ENCODE measurements at regions not wholly inside any gene's neighbourhood (a gene's known extent, or its start where the extent isn't known, plus 50 kb on each side); places are given as distances from the start of the nearest gene placed in this dataset.
A peak's percentile ranks its signal among the peaks of the same experiment; 100 is the strongest.

DNA sequence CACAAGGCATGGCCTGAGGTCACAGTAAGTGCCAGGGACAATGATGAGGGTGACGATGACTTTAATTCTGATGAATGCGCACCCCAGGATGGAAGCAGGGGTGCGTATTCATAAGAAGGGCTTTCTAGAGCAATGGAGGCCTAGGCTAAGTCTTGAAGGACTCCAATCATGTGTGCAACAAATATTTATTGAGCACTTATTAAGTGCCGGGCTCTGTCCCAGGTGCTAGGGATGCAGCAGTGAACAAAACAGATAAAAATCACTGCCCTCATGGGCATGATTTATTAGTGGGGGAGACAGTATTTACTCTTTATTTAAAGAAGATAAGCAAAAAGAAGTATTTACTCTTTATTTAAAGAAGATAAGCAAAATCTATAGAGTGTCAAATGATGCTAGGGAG, 198.2 kb upstream of the KCNG1 start:
- Histone ChIP-seq H3K79me2 (ENCODE audit: control insufficient read depth, insufficient read depth, low read length) (no peaks in the 10 kb centered on the region), H3K4me3 (replicated peaks in 1 of 4; ENCODE audit: control extremely low read depth in 1 of 4, insufficient read depth in 1 of 4, low read depth in 3 of 4, low read length in 4 of 4) (peak overlapping the region in 1 of 4 experiments; percentile 39), H2AFZ (ENCODE audit: low read length) (no peak overlapping the region), H3K27ac (ENCODE audit: insufficient read depth, low read length) (no peak overlapping the region), H3K4me2 (ENCODE audit: extremely low read depth, insufficient read depth, low read length) (no peak overlapping the region), H3K27me3 (ENCODE audit: control insufficient read depth, insufficient read depth, low read length) (peaks cover 14% of the 10 kb centered on the region), H3K9me3 (ENCODE audit: control insufficient read depth, insufficient read depth, low read depth, low read length) (no peaks in the 10 kb centered on the region), H4K20me1 (ENCODE audit: control insufficient read depth, extremely low read depth, insufficient read depth, low read length) (no peaks in the 10 kb centered on the region), H3K9ac (ENCODE audit: insufficient read depth, low read length) (no peak overlapping the region), H3K4me1 (ENCODE audit: control insufficient read depth, extremely low read depth, insufficient read depth, low read length) (no peaks in the 10 kb centered on the region), H3K36me3 (ENCODE audit: control insufficient read depth, insufficient read depth, low read length) (no peaks in the 10 kb centered on the region)
- DNase-seq (ENCODE audit: low read depth in 2 of 2), result no peak
- TF ChIP-seq, protein P1, sequence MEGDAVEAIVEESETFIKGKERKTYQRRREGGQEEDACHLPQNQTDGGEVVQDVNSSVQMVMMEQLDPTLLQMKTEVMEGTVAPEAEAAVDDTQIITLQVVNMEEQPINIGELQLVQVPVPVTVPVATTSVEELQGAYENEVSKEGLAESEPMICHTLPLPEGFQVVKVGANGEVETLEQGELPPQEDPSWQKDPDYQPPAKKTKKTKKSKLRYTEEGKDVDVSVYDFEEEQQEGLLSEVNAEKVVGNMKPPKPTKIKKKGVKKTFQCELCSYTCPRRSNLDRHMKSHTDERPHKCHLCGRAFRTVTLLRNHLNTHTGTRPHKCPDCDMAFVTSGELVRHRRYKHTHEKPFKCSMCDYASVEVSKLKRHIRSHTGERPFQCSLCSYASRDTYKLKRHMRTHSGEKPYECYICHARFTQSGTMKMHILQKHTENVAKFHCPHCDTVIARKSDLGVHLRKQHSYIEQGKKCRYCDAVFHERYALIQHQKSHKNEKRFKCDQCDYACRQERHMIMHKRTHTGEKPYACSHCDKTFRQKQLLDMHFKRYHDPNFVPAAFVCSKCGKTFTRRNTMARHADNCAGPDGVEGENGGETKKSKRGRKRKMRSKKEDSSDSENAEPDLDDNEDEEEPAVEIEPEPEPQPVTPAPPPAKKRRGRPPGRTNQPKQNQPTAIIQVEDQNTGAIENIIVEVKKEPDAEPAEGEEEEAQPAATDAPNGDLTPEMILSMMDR (conservative IDR thresholded peaks at IDR 0.05 in 1 of 2, IDR thresholded peaks at IDR 0.05 in 1 of 2; ENCODE audit: low read depth in 1 of 2, low read length in 2 of 2), result no peak
- no peak for TF ChIP-seq EZH2 (IDR thresholded peaks at IDR 0.05; ENCODE audit: low read length, missing control alignments)

DNA sequence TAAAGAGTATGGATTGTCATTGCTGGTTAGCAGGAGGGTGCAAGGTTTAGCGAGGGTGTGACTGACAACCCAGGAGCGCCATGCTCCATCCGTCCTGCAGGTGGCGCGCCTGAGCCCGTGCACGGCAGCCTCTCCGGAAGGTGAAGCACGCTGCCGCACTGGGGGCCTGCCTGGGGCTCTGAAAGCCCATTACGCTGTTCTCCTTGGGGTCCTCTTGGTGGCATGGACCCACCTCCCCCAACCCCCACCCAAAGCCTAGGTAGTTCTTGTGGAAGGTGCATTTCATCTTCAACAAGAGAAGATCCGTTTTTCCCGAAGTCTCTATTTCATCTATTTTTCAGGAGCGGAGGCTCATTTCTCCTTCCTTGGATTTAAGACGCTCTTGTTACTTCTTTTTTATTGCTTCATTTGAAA, 197.4 kb upstream of the KCNG1 start:
- H3K27ac ChIP-seq (ENCODE audit: insufficient read depth, low read length), result no peak overlapping the region
- H3K79me2 ChIP-seq (ENCODE audit: control insufficient read depth, insufficient read depth, low read length), result no peaks in the 10 kb centered on the region
- H3K9ac ChIP-seq (ENCODE audit: insufficient read depth, low read length), result no peak overlapping the region
- H3K27me3 ChIP-seq (ENCODE audit: control insufficient read depth, insufficient read depth, low read length), result peaks cover 14% of the 10 kb centered on the region
- H2AFZ ChIP-seq (ENCODE audit: low read length), result no peak overlapping the region
- peak in 1 of 2 donors; percentile 3 for DNase-seq (ENCODE audit: low read depth in 2 of 2)
- H3K9me3 ChIP-seq (ENCODE audit: control insufficient read depth, insufficient read depth, low read depth, low read length), result no peaks in the 10 kb centered on the region
- H3K4me2 ChIP-seq (ENCODE audit: extremely low read depth, insufficient read depth, low read length), result no peak overlapping the region
- no peak for TF ChIP-seq EZH2 (IDR thresholded peaks at IDR 0.05; ENCODE audit: low read length, missing control alignments)
- TF ChIP-seq, protein P1 (conservative IDR thresholded peaks at IDR 0.05 in 1 of 2, IDR thresholded peaks at IDR 0.05 in 1 of 2; ENCODE audit: low read depth in 1 of 2, low read length in 2 of 2), result peak; percentile 61 to 73
- H3K4me1 ChIP-seq (ENCODE audit: control insufficient read depth, extremely low read depth, insufficient read depth, low read length), result no peaks in the 10 kb centered on the region
- no peak overlapping the region for H3K4me3 ChIP-seq (replicated peaks in 1 of 4; ENCODE audit: control extremely low read depth in 1 of 4, insufficient read depth in 1 of 4, low read depth in 3 of 4, low read length in 4 of 4)
- no peaks in the 10 kb centered on the region for H3K36me3 ChIP-seq (ENCODE audit: control insufficient read depth, insufficient read depth, low read length)
- H4K20me1 ChIP-seq (ENCODE audit: control insufficient read depth, extremely low read depth, insufficient read depth, low read length), result no peaks in the 10 kb centered on the region

DNA sequence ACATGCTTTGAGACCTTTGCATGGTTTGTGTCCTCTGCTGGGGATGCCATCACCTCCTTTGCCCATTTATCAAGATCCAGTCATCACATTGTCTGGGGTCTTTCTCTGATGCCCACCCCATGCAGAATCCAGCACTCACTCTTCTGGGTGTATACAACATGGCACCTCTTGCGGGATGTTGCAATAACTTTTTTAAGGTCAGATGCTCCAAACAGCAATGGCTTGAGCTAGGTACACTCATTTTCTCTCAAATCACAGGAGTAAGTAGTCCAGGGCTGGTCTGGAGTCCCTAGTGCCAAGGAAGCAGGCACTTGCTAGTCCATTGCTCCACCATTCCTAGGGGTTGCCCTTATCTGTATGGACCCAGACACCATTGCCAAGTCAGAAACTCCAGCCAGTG, 196.6 kb upstream of the KCNG1 start:
- Histone ChIP-seq H3K9me3 (ENCODE audit: control insufficient read depth, insufficient read depth, low read depth, low read length) (no peaks in the 10 kb centered on the region), H3K27ac (ENCODE audit: insufficient read depth, low read length) (no peak overlapping the region), H3K27me3 (ENCODE audit: control insufficient read depth, insufficient read depth, low read length) (peaks cover 14% of the 10 kb centered on the region), H3K4me1 (ENCODE audit: control insufficient read depth, extremely low read depth, insufficient read depth, low read length) (no peaks in the 10 kb centered on the region), H3K4me3 (replicated peaks in 1 of 4; ENCODE audit: control extremely low read depth in 1 of 4, insufficient read depth in 1 of 4, low read depth in 3 of 4, low read length in 4 of 4) (no peak overlapping the region), H3K79me2 (ENCODE audit: control insufficient read depth, insufficient read depth, low read length) (no peaks in the 10 kb centered on the region), H2AFZ (ENCODE audit: low read length) (no peak overlapping the region), H4K20me1 (ENCODE audit: control insufficient read depth, extremely low read depth, insufficient read depth, low read length) (no peaks in the 10 kb centered on the region), H3K4me2 (ENCODE audit: extremely low read depth, insufficient read depth, low read length) (no peak overlapping the region), H3K9ac (ENCODE audit: insufficient read depth, low read length) (no peak overlapping the region), H3K36me3 (ENCODE audit: control insufficient read depth, insufficient read depth, low read length) (no peaks in the 10 kb centered on the region)
- no peak for TF ChIP-seq EZH2 (IDR thresholded peaks at IDR 0.05; ENCODE audit: low read length, missing control alignments)
- TF ChIP-seq, protein P1 (conservative IDR thresholded peaks at IDR 0.05 in 1 of 2, IDR thresholded peaks at IDR 0.05 in 1 of 2; ENCODE audit: low read depth in 1 of 2, low read length in 2 of 2), result no peak
- DNase-seq (ENCODE audit: low read depth in 2 of 2), result no peak

Data from fibroblast of lung (primary cell).